DND-41 (cell line): ENCODE measurements at regions not wholly inside any gene's neighbourhood (a gene's known extent, or its start where the extent isn't known, plus 50 kb on each side); places are given as distances from the start of the nearest gene placed in this dataset.

Source experiments
- ATAC-seq: fragments of 200-7000 bp; cut with Tn5 transposase; 3 replicates; pipeline ENCODE4 v1.9.1; 2021; ENCODE audit warnings: low read depth; ENCODE audit not compliant: insufficient read depth
- DNase-seq: peaks from one replicate; pipeline ENCODE4 v3.0.0-alpha.2; 2020
- H2AFZ ChIP-seq: 2 replicates; pipeline ENCODE4 v1.6.0; 2012; ENCODE audit warnings: low read depth, low read length
- H3K27ac ChIP-seq: 2 replicates; pipeline ENCODE4 v1.5.1; 2012; ENCODE audit warnings: low read length, inconsistent platforms
- H3K27me3 ChIP-seq: fragments of 200-600 bp; sonication (generic); 2 replicates; pipeline ENCODE4 v1.6.0; 2012; ENCODE audit warnings: low read length, mild to moderate bottlenecking, inconsistent platforms; ENCODE audit not compliant: insufficient read depth, poor library complexity
- H3K36me3 ChIP-seq: 2 replicates; pipeline ENCODE4 v1.5.1; 2012; ENCODE audit warnings: low read length, inconsistent platforms; ENCODE audit not compliant: insufficient read depth
- H3K4me1 ChIP-seq: 2 replicates; pipeline ENCODE4 v1.5.1; 2012; ENCODE audit warnings: mild to moderate bottlenecking, low read length; ENCODE audit not compliant: insufficient read depth
- H3K4me2 ChIP-seq: 2 replicates; pipeline ENCODE4 v1.6.0; 2012; ENCODE audit warnings: mild to moderate bottlenecking, moderate library complexity, low read length, inconsistent platforms; ENCODE audit not compliant: insufficient read depth
- H3K4me3 ChIP-seq, 2 experiments: fragments of 200-600 bp in 1 of 2; shearing (Covaris generic) in 1 of 2; 2 replicates each; pipeline ENCODE4 v1.5.1; 2012 to 2016; ENCODE audit warnings: inconsistent platforms in 2 of 2, low read length in 2 of 2, mild to moderate bottlenecking in 2 of 2, low read depth in 1 of 2, moderate library complexity in 1 of 2
- H3K79me2 ChIP-seq: 2 replicates; pipeline ENCODE4 v1.6.0; 2012; ENCODE audit warnings: low read length, inconsistent platforms; ENCODE audit not compliant: insufficient read depth
- H3K9ac ChIP-seq: 2 replicates; pipeline ENCODE4 v1.6.0; 2012; ENCODE audit warnings: low read depth, mild to moderate bottlenecking, inconsistent platforms, low read length, moderate library complexity
- H3K9me3 ChIP-seq: 2 replicates; pipeline ENCODE4 v1.5.1; 2012; ENCODE audit warnings: low read length, moderate library complexity, mild to moderate bottlenecking, inconsistent platforms; ENCODE audit not compliant: insufficient read depth, severe bottlenecking
- H4K20me1 ChIP-seq: 2 replicates; pipeline ENCODE4 v1.6.0; 2012; ENCODE audit warnings: low read length; ENCODE audit not compliant: insufficient read depth
- CTCF ChIP-seq: IDR thresholded peaks from 2 replicates; pipeline ENCODE4 v1.5.1; 2012; ENCODE audit warnings: borderline replicate concordance, low read length, moderate library complexity, mild to moderate bottlenecking; ENCODE audit not compliant: poor library complexity, severe bottlenecking; ENCODE audit errors: extremely low read depth
- EZH2 ChIP-seq: IDR thresholded peaks from 3 replicates; pipeline ENCODE4 v1.6.1; 2012; ENCODE audit warnings: borderline replicate concordance, low read depth, mild to moderate bottlenecking, moderate library complexity, low read length, inconsistent platforms; ENCODE audit not compliant: severe bottlenecking

- no peak overlapping the region for H2AFZ ChIP-seq
- DNase-seq: no peak
- ATAC-seq: no peak
- no peak overlapping the region for H3K27ac ChIP-seq
- H3K9me3 ChIP-seq: no peaks in the 10 kb centered on the region
- no peaks in the 10 kb centered on the region for H3K36me3 ChIP-seq
- no peak overlapping the region for H3K9ac ChIP-seq
- H3K79me2 ChIP-seq: no peaks in the 10 kb centered on the region
- peaks cover 21% of the 10 kb centered on the region for H3K4me1 ChIP-seq
- no peaks in the 10 kb centered on the region for H3K27me3 ChIP-seq
- TF ChIP-seq CTCF (no peak), EZH2 (no peak)
- H3K4me3 ChIP-seq: no peak overlapping the region
- H4K20me1 ChIP-seq: no peaks in the 10 kb centered on the region
- no peak overlapping the region for H3K4me2 ChIP-seq
These were observed 245.3 kb upstream of the ID2 start for GRCh38 chr2:8436585-8436984.

- peaks cover 21% of the 10 kb centered on the region for H3K4me1 ChIP-seq
- H2AFZ ChIP-seq: no peak overlapping the region
- ATAC-seq (no peak), DNase-seq (no peak)
- H3K36me3 ChIP-seq: no peaks in the 10 kb centered on the region
- H3K9me3 ChIP-seq: no peaks in the 10 kb centered on the region
- no peak overlapping the region for H3K4me2 ChIP-seq
- no peak for TF ChIP-seq EZH2
- TF ChIP-seq CTCF: no peak
- no peaks in the 10 kb centered on the region for H3K79me2 ChIP-seq
- H3K9ac ChIP-seq: no peak overlapping the region
- H4K20me1 ChIP-seq: no peaks in the 10 kb centered on the region
- no peak overlapping the region for H3K27ac ChIP-seq
- H3K4me3 ChIP-seq: no peak overlapping the region
- no peaks in the 10 kb centered on the region for H3K27me3 ChIP-seq
These were observed 244.5 kb upstream of the ID2 start for GRCh38 chr2:8437228-8437948.

- ATAC-seq: no peak
- H3K79me2 ChIP-seq: no peaks in the 10 kb centered on the region
- H4K20me1 ChIP-seq: no peaks in the 10 kb centered on the region
- H3K4me3 ChIP-seq: no peak overlapping the region
- no peaks in the 10 kb centered on the region for H3K36me3 ChIP-seq
- no peak overlapping the region for H3K27ac ChIP-seq
- no peaks in the 10 kb centered on the region for H3K9me3 ChIP-seq
- H3K27me3 ChIP-seq: no peaks in the 10 kb centered on the region
- no peak overlapping the region for H2AFZ ChIP-seq
- H3K9ac ChIP-seq: no peak overlapping the region
- no peak for DNase-seq
- H3K4me1 ChIP-seq: peaks cover 16% of the 10 kb centered on the region
- no peak for TF ChIP-seq EZH2
- no peak for TF ChIP-seq CTCF
- H3K4me2 ChIP-seq: no peak overlapping the region
These were observed 243.9 kb upstream of the ID2 start for GRCh38 chr2:8437949-8438400.

GRCh38 chr2:8438476-8438875 is 243.4 kb upstream of the ID2 start:
- Histone ChIP-seq H4K20me1 (no peaks in the 10 kb centered on the region), H3K4me1 (peaks cover 11% of the 10 kb centered on the region), H3K27me3 (no peaks in the 10 kb centered on the region), H3K79me2 (no peaks in the 10 kb centered on the region), H3K4me3 (no peak overlapping the region), H2AFZ (peak overlapping the region; percentile 71; the same call in 1 of the 2 replicates), H3K9me3 (no peaks in the 10 kb centered on the region), H3K36me3 (no peaks in the 10 kb centered on the region), H3K9ac (no peak overlapping the region), H3K4me2 (no peak overlapping the region), H3K27ac (peak overlapping the region; percentile 58)
- no peak for TF ChIP-seq EZH2
- TF ChIP-seq CTCF: no peak
- peak; percentile 68 for ATAC-seq
- DNase-seq: peak; percentile 43
